SK-N-SH (cell line): ENCODE measurements at regions not wholly inside any gene's neighbourhood (a gene's known extent, or its start where the extent isn't known, plus 50 kb on each side); places are given as distances from the start of the nearest gene placed in this dataset.

Source experiments
- CHD2 ChIP-seq: fragments of 150-350 bp; IDR thresholded peaks from 2 replicates; pipeline ENCODE4 v1.6.1; 2018; ENCODE audit warnings: low read length; ENCODE audit not compliant: partially characterized antibody
- CTCF ChIP-seq: fragments of 200-600 bp; sonication (generic); IDR thresholded peaks from 2 replicates; pipeline ENCODE4 v1.6.1; 2017; ENCODE audit warnings: antibody characterized with exemption, mild to moderate bottlenecking, moderate library complexity
- EP300 ChIP-seq, 2 experiments: IDR thresholded peaks; 2 replicates each; pipeline versions ENCODE4 v1.4.0 to v1.6.1; 2012; ENCODE audit warnings: borderline replicate concordance in 1 of 2, low read depth in 1 of 2, low read length in 1 of 2
- JUND ChIP-seq: IDR thresholded peaks from 2 replicates; pipeline ENCODE4 v1.4.0; 2012
- MEF2A ChIP-seq: IDR thresholded peaks from 2 replicates; pipeline ENCODE4 v1.4.0; 2012; ENCODE audit warnings: low read depth, borderline replicate concordance
- NFIC ChIP-seq: IDR thresholded peaks from 2 replicates; pipeline ENCODE4 v1.4.0; 2012; ENCODE audit warnings: borderline replicate concordance
- POLR2AphosphoS5 ChIP-seq: IDR thresholded peaks from 2 replicates; pipeline ENCODE4 v1.6.1; 2012; ENCODE audit warnings: low read depth, low read length
- RFX5 ChIP-seq: IDR thresholded peaks from 2 replicates; pipeline ENCODE4 v1.6.1; 2012; ENCODE audit warnings: mild to moderate bottlenecking, improper control_type of control experiment, low read length
- RXRA ChIP-seq: IDR thresholded peaks from 2 replicates; pipeline ENCODE4 v1.4.0; 2012; ENCODE audit warnings: low read depth, mild to moderate bottlenecking, borderline replicate concordance
- SIN3A ChIP-seq: IDR thresholded peaks from 2 replicates; pipeline ENCODE4 v1.6.1; 2012; ENCODE audit warnings: low read depth, mild to moderate bottlenecking, low read length, moderate library complexity, borderline replicate concordance
- SMC3 ChIP-seq: IDR thresholded peaks from 2 replicates; pipeline ENCODE4 v1.6.1; 2012; ENCODE audit warnings: low read depth, low read length, improper control_type of control experiment
- TAF1 ChIP-seq: IDR thresholded peaks from 2 replicates; pipeline ENCODE4 v1.6.1; 2012; ENCODE audit warnings: low read depth, mild to moderate bottlenecking, low read length, moderate library complexity, borderline replicate concordance
- YY1 ChIP-seq: IDR thresholded peaks from 2 replicates; pipeline ENCODE4 v1.4.0; 2012; ENCODE audit warnings: low read depth, mild to moderate bottlenecking
- TF ChIP-seq, protein P1 (sequence below): fragments of 150-350 bp; IDR thresholded peaks from 2 replicates; pipeline ENCODE4 v1.6.1; 2017; ENCODE audit warnings: antibody characterized with exemption, low read length, low read depth, borderline replicate concordance

- TF ChIP-seq SIN3A (no peak), MEF2A (no peak), CTCF (no peak), JUND (no peak), RFX5 (no peak), EP300 (IDR thresholded peaks at IDR 0.05; ENCODE audit: borderline replicate concordance in 1 of 2, low read depth in 1 of 2, low read length in 1 of 2) (no peak), RXRA (no peak), NFIC (no peak), SMC3 (no peak), TAF1 (no peak), YY1 (no peak), CHD2 (no peak), POLR2AphosphoS5 (no peak)
- TF ChIP-seq, protein P1, sequence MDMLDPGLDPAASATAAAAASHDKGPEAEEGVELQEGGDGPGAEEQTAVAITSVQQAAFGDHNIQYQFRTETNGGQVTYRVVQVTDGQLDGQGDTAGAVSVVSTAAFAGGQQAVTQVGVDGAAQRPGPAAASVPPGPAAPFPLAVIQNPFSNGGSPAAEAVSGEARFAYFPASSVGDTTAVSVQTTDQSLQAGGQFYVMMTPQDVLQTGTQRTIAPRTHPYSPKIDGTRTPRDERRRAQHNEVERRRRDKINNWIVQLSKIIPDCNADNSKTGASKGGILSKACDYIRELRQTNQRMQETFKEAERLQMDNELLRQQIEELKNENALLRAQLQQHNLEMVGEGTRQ, result no peak
Measured at GRCh38 chr13:112250788-112251445, 125.2 kb upstream of the SPACA7 start.
